HCT116 (cell line): ENCODE measurements at regions not wholly inside any gene's neighbourhood (a gene's known extent, or its start where the extent isn't known, plus 50 kb on each side); places are given as distances from the start of the nearest gene placed in this dataset.

Experiments used
- ATAC-seq: fragments of 200-7000 bp; cut with Tn5 transposase; 2 replicates; pipeline ENCODE4 v1.9.1; 2020; ENCODE audit warnings: mild to moderate bottlenecking, moderate library complexity
- BruUV-seq: library from RNA; stranded (reverse); fragments of 400-500 nt; replicated peaks from 2 replicates; lab custom pipeline; 2021; lab: Mats Ljungman, UMichigan
- CTCF ChIA-PET: fragments of 300-600 bp; sonication (Branson Sonifier 250); formaldehyde crosslinking; loops from one replicate; lab custom pipeline; 2021; ENCODE audit warnings: antibody characterized with exemption; lab: Charles Lee
- POLR2A ChIA-PET: fragments of 300-600, 350-600 bp; sonication (Branson Sonifier 250); formaldehyde crosslinking; loops from one replicate; lab custom pipeline; 2021; ENCODE audit warnings: antibody characterized with exemption; lab: Charles Lee
- RAD21 ChIA-PET, 2 experiments: fragments of 300-600 bp; sonication (Branson Sonifier 250); formaldehyde crosslinking; loops; one replicate each; lab custom pipeline; 2023; ENCODE audit warnings: low total read pairs in 2 of 2; ENCODE audit not compliant: uncharacterized antibody in 2 of 2, unreplicated experiment in 2 of 2, low non-redundant PET in 1 of 2; lab: Charles Lee
- DNase-seq: peaks from one replicate; pipeline ENCODE4 v3.0.0-alpha.2; 2010; ENCODE audit warnings: low read depth, low spot score
- H2AFZ ChIP-seq: fragments of 200-600 bp; shearing (Covaris generic), sonication (generic); 2 replicates; pipeline ENCODE4 v1.6.1; 2017; ENCODE audit warnings: low read depth, mixed run types, mixed read lengths, antibody characterized with exemption, low read length; ENCODE audit not compliant: poor library complexity, severe bottlenecking
- H3K27ac ChIP-seq: 2 replicates; pipeline ENCODE4 v1.5.1; 2012; ENCODE audit warnings: low read depth, low read length
- H3K27me3 ChIP-seq: fragments of 200-600 bp; sonication (generic); 2 replicates; pipeline ENCODE4 v1.6.1; 2016; ENCODE audit warnings: mixed run types, low read length, mixed read lengths; ENCODE audit not compliant: insufficient read depth
- H3K36me3 ChIP-seq, 2 experiments: fragments of 200-500 bp in 1 of 2; fragments of 200-600 bp in 1 of 2; sonication (Bioruptor generic) in 1 of 2; sonication (generic) in 1 of 2; 2 replicates each; pipeline versions ENCODE4 v1.5.1 to v1.6.1; 2014 to 2016; ENCODE audit warnings: low read length in 2 of 2, inconsistent platforms in 1 of 2, mixed read lengths in 1 of 2, mixed run types in 1 of 2; ENCODE audit not compliant: insufficient read depth in 2 of 2, control insufficient read depth in 1 of 2
- H3K4me1 ChIP-seq, 2 experiments: fragments of 200-600 bp in 1 of 2; sonication (generic) in 1 of 2; 2 replicates each; pipeline versions ENCODE4 v1.5.1 to v1.6.1; 2012 to 2017; ENCODE audit warnings: low read length in 2 of 2, inconsistent platforms in 1 of 2, mild to moderate bottlenecking in 1 of 2, mixed read lengths in 1 of 2, mixed run types in 1 of 2, moderate library complexity in 1 of 2; ENCODE audit not compliant: insufficient read depth in 2 of 2, control insufficient read depth in 1 of 2
- H3K4me2 ChIP-seq: fragments of 200-600 bp; sonication (generic); 2 replicates; pipeline ENCODE4 v1.6.1; 2017; ENCODE audit warnings: mixed run types, low read length, mixed read lengths
- H3K4me3 ChIP-seq, 2 experiments: fragments of 200-600 bp in 1 of 2; sonication (generic) in 1 of 2; replicated peaks in 1 of 2; 2 replicates each; pipeline ENCODE4 v1.5.1; 2011 to 2016; ENCODE audit warnings: low read length in 2 of 2, control low read depth in 1 of 2, low read depth in 1 of 2, mild to moderate bottlenecking in 1 of 2, mixed read lengths in 1 of 2, mixed run types in 1 of 2
- H3K79me2 ChIP-seq: fragments of 200-600 bp; sonication (generic); 2 replicates; pipeline ENCODE4 v1.6.1; 2017; ENCODE audit warnings: mild to moderate bottlenecking, mixed run types, low read length, moderate library complexity, mixed read lengths; ENCODE audit not compliant: insufficient read depth
- H3K9ac ChIP-seq: fragments of 200-600 bp; sonication (generic); 2 replicates; pipeline ENCODE4 v1.6.1; 2016; ENCODE audit warnings: low read length, mixed read lengths
- H3K9me2 ChIP-seq: fragments of 200-600 bp; sonication (generic), shearing (Covaris generic); 2 replicates; pipeline ENCODE4 v1.6.1; 2017; ENCODE audit warnings: mixed run types, mild to moderate bottlenecking, moderate library complexity; ENCODE audit not compliant: insufficient read depth
- H3K9me3 ChIP-seq, 2 experiments: fragments of 200-500 bp in 1 of 2; fragments of 200-600 bp in 1 of 2; sonication (Bioruptor generic) in 1 of 2; sonication (generic) in 1 of 2; 2 replicates each; pipeline ENCODE4 v1.6.1; 2014 to 2017; ENCODE audit warnings: low read length in 2 of 2, mixed read lengths in 2 of 2, inconsistent platforms in 1 of 2, low read depth in 1 of 2, mild to moderate bottlenecking in 1 of 2, mixed run types in 1 of 2, moderate library complexity in 1 of 2; ENCODE audit not compliant: control insufficient read depth in 1 of 2, insufficient read depth in 1 of 2
- H4K20me1 ChIP-seq: fragments of 200-600 bp; sonication (generic), shearing (Covaris generic); 2 replicates; pipeline ENCODE4 v1.6.1; 2017; ENCODE audit warnings: mixed run types, mild to moderate bottlenecking, moderate library complexity; ENCODE audit not compliant: insufficient read depth
- ATF3 ChIP-seq: IDR thresholded peaks from 2 replicates; pipeline ENCODE4 v1.6.1; 2012
- CBX3 ChIP-seq: IDR thresholded peaks from 2 replicates; pipeline ENCODE4 v1.6.1; 2012; ENCODE audit warnings: low read depth
- CEBPB ChIP-seq: IDR thresholded peaks from 2 replicates; pipeline ENCODE4 v1.6.1; 2012; ENCODE audit warnings: low read depth
- CTCF ChIP-seq, 3 experiments: fragments of 200-600 bp in 1 of 3; sonication (generic) in 1 of 3; IDR thresholded peaks in 2 of 3; conservative IDR thresholded peaks in 1 of 3; 2 replicates each; pipeline ENCODE4 v1.5.1; 2012 to 2017; ENCODE audit warnings: low read depth in 2 of 3, low read length in 2 of 3, antibody characterized with exemption in 1 of 3, borderline replicate concordance in 1 of 3, control low read depth in 1 of 3, mild to moderate bottlenecking in 1 of 3, mixed read lengths in 1 of 3, mixed run types in 1 of 3, moderate library complexity in 1 of 3; ENCODE audit not compliant: insufficient read depth in 1 of 3
- EGR1 ChIP-seq: IDR thresholded peaks from 2 replicates; pipeline ENCODE4 v1.6.1; 2012; ENCODE audit warnings: low read depth
- EZH2phosphoT487 ChIP-seq: fragments of 200-600 bp; IDR thresholded peaks from 2 replicates; pipeline ENCODE4 v1.6.1; 2018; ENCODE audit warnings: antibody characterized with exemption, borderline replicate concordance
- FOSL1 ChIP-seq: IDR thresholded peaks from 2 replicates; pipeline ENCODE4 v1.6.1; 2012; ENCODE audit warnings: low read depth
- JUND ChIP-seq: IDR thresholded peaks from 2 replicates; pipeline ENCODE4 v1.6.1; 2012
- SIN3A ChIP-seq: IDR thresholded peaks from 2 replicates; pipeline ENCODE4 v1.6.1; 2012; ENCODE audit warnings: low read depth
- SP1 ChIP-seq: IDR thresholded peaks from 2 replicates; pipeline ENCODE4 v1.6.1; 2012; ENCODE audit warnings: low read depth
- SRF ChIP-seq: IDR thresholded peaks from 2 replicates; pipeline ENCODE4 v1.6.1; 2012; ENCODE audit warnings: low read depth
- TCF7L2 ChIP-seq: IDR thresholded peaks from 2 replicates; pipeline ENCODE4 v1.7.0; 2011; ENCODE audit warnings: borderline replicate concordance, inconsistent platforms; ENCODE audit not compliant: insufficient read depth, insufficient read length; ENCODE audit errors: extremely low read depth
- ZBTB33 ChIP-seq: IDR thresholded peaks from 2 replicates; pipeline ENCODE4 v1.6.1; 2011; ENCODE audit warnings: mild to moderate bottlenecking, low read length, moderate library complexity; ENCODE audit not compliant: insufficient replicate concordance; ENCODE audit errors: extremely low read depth
- ZFX ChIP-seq: fragments of 450-650 bp; IDR thresholded peaks from 2 replicates; pipeline ENCODE4 v1.6.1; 2017
- ZNF274 ChIP-seq: fragments of 200-500 bp; sonication (Bioruptor generic); IDR thresholded peaks from 2 replicates; pipeline ENCODE4 v1.6.1; 2014; ENCODE audit warnings: mild to moderate bottlenecking, low read depth, low read length, inconsistent platforms
- intact Hi-C: fragments of 100-400 bp; cut with micrococcal nuclease; formaldehyde crosslinking; loops from 2 replicates; pipeline ENCODE4 v1.10.0; 2022
- TF ChIP-seq, protein P1 (sequence below): IDR thresholded peaks from 2 replicates; pipeline ENCODE4 v1.6.1; 2012

DNA sequence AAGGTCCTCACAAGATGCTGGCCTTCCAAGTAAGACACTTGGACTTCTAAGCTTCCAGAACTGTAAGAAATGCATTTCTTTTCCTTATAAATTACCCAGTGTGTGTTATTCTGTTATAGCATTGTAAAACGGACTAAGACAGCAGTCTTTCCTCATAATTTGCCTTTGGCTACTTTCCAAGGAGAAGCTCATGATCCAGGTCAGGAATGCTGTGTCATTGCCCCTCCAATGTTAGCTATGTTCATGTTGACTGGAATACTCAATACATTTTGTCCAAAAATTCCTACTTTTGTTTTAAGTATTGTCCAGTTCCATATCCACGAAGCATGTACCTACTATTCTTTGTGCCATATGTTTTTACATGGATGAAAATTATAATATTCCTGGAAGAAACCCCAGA, 234.6 kb downstream of the HS3ST3A1 start:
- POLR2A ChIA-PET: no interaction called here
- peak overlapping the region; percentile 41 for H2AFZ ChIP-seq

DNA sequence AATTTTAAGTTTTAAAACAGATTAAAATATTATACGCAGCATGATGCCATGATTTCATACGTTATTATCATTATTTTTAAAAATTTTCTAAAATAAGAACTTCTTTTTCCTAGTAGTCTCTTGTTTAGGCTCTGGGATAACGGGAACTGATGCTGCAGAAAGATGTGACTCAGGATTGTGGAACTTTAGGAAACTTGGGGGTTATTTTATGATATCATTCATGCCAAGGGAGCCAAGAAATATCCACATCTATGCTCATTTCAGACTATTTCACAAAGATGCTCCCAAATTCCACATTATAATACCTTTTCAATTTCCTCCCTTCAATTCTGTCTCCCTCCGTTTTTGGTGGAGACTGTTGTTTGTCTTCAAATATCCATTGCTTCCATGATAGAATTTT, 236.4 kb downstream of the HS3ST3A1 start:
- intact Hi-C loops: no loop called here
- DNase-seq (no peak), ATAC-seq (no peak)
- Histone ChIP-seq H3K9me2 (no peaks in the 10 kb centered on the region), H3K4me1 (peaks cover 2 to 15% of the 10 kb centered on the region in 2 experiments; a peak in 3 of 4 replicates), H3K9ac (no peak overlapping the region), H3K4me3 (no peak overlapping the region), H4K20me1 (no peaks in the 10 kb centered on the region), H3K36me3 (no peaks in the 10 kb centered on the region; a peak in 1 of 4 replicates), H3K27ac (no peak overlapping the region), H2AFZ (no peak overlapping the region), H3K79me2 (no peaks in the 10 kb centered on the region), H3K4me2 (no peak overlapping the region), H3K27me3 (no peaks in the 10 kb centered on the region), H3K9me3 (no peaks in the 10 kb centered on the region)
- ChIA-PET RAD21 (no interaction called here), CTCF (no interaction called here), POLR2A (no interaction called here)
- BruUV-seq: no TSS peak
- TF ChIP-seq ZFX (no peak), SRF (no peak), ZNF274 (no peak), CBX3 (no peak), ATF3 (no peak), JUND (no peak), TCF7L2 (no peak), CTCF (IDR thresholded peaks at IDR 0.05 in 2 of 3, conservative IDR thresholded peaks at IDR 0.05 in 1 of 3; ENCODE audit: borderline replicate concordance in 1 of 3, insufficient read depth in 1 of 3, low read depth in 2 of 3, low read length in 2 of 3) (no peak), ZBTB33 (no peak), EGR1 (no peak), SIN3A (no peak), FOSL1 (no peak)
- TF ChIP-seq, protein P1, sequence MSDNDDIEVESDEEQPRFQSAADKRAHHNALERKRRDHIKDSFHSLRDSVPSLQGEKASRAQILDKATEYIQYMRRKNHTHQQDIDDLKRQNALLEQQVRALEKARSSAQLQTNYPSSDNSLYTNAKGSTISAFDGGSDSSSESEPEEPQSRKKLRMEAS: no peak

More for the DNA sequence above, 234.6 kb downstream of the HS3ST3A1 start:
- intact Hi-C loops: no loop called here
- Histone ChIP-seq H4K20me1 (no peaks in the 10 kb centered on the region), H3K9me3 (no peaks in the 10 kb centered on the region), H3K4me3 (no peak overlapping the region), H3K79me2 (no peaks in the 10 kb centered on the region), H3K27me3 (no peaks in the 10 kb centered on the region), H3K27ac (no peak overlapping the region), H3K9me2 (no peaks in the 10 kb centered on the region), H3K4me1 (peaks cover 2 to 13% of the 10 kb centered on the region in 2 experiments; a peak in 3 of 4 replicates)
- CTCF ChIA-PET: no interaction called here
- ATAC-seq: no peak
- no peak for DNase-seq
- no TSS peak for BruUV-seq
- TF ChIP-seq EZH2phosphoT487: no peak
- TF ChIP-seq SP1: no peak
- no peak for TF ChIP-seq SIN3A
- no peak for TF ChIP-seq CBX3
- no peak for TF ChIP-seq CEBPB
- TF ChIP-seq, all 23 proteins: peak for 0
- Histone ChIP-seq H3K4me2 (no peak overlapping the region), H3K9ac (no peak overlapping the region), H3K36me3 (no peaks in the 10 kb centered on the region; a peak in 1 of 4 replicates)
- RAD21 ChIA-PET: no interaction called here
